ENCODE measurements at regions not wholly inside any gene's neighbourhood (a gene's known extent, or its start where the extent isn't known, plus 50 kb on each side); places are given as distances from the start of the nearest gene placed in this dataset.
"Not testable (repeated sequence)": the region's sequence is repeated elsewhere in the genome, so short reads cannot be mapped to it uniquely, and the experiment has no call there.

DNA sequence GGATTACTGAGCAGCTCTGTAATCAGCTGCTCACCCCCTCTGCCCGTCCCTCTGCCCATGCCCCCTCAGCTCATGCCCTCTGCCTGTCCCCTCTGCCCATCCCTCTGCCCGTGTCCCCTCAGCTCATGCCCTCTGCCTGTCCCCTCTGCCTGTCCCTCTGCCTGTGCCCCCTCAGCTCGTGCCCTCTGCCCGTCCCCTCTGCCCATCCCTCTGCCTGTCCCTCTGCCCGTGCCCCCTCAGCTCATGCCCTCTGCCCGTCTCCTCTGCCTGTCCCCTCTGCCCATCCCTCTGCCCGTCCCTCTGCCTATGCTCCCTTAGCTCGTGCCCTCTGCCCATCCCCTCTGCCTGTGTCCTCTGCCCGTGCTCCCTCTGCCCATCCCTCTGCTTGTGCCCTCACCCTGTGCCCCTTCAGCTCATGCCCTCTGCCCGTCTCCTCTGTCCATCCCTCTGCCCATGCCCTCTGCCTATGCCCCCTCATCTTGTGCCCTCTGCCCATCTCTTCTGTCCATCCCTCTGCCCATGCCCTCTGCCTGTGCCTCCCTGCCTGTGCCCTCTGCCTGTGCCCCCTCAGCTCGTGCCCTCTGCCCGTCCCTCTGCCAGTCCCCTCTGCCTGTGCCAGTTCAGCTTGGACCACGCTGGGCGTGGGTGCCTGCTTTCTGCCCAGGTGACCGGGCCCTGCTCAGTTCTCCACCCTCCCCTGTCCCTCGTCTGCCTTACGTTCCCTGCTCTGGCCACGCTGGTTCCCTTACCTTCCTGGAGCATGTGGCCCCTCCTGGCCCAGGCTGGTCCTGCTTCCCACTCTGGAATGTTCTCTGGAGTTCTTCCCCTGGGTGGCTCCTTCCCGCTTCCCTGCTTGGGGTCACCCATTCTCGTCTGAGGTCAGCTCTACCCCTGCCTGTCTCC, 97.6 kb downstream of the NPIPB11 start:
- Histone ChIP-seq H3K27me3 (no peaks in the 10 kb centered on the region), H3K4me1 (no peaks in the 10 kb centered on the region), H3K4me3 (no peak overlapping the region), H3K36me3 (no peaks in the 10 kb centered on the region), H3K27ac (no peak overlapping the region), H3K9me3 (no peaks in the 10 kb centered on the region)
- TF ChIP-seq POLR2AphosphoS5 (IDR thresholded peaks at IDR 0.05) (no peak), EP300 (IDR thresholded peaks at IDR 0.05) (no peak), POLR2A (IDR thresholded peaks at IDR 0.05) (no peak)
- TF ChIP-seq, protein P1, sequence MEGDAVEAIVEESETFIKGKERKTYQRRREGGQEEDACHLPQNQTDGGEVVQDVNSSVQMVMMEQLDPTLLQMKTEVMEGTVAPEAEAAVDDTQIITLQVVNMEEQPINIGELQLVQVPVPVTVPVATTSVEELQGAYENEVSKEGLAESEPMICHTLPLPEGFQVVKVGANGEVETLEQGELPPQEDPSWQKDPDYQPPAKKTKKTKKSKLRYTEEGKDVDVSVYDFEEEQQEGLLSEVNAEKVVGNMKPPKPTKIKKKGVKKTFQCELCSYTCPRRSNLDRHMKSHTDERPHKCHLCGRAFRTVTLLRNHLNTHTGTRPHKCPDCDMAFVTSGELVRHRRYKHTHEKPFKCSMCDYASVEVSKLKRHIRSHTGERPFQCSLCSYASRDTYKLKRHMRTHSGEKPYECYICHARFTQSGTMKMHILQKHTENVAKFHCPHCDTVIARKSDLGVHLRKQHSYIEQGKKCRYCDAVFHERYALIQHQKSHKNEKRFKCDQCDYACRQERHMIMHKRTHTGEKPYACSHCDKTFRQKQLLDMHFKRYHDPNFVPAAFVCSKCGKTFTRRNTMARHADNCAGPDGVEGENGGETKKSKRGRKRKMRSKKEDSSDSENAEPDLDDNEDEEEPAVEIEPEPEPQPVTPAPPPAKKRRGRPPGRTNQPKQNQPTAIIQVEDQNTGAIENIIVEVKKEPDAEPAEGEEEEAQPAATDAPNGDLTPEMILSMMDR (IDR thresholded peaks at IDR 0.05): no peak
- 92% methylated on average over 20 of the region's 20 CpGs for WGBS
- no peak for DNase-seq (ENCODE audit: low spot score in 2 of 2)

DNA sequence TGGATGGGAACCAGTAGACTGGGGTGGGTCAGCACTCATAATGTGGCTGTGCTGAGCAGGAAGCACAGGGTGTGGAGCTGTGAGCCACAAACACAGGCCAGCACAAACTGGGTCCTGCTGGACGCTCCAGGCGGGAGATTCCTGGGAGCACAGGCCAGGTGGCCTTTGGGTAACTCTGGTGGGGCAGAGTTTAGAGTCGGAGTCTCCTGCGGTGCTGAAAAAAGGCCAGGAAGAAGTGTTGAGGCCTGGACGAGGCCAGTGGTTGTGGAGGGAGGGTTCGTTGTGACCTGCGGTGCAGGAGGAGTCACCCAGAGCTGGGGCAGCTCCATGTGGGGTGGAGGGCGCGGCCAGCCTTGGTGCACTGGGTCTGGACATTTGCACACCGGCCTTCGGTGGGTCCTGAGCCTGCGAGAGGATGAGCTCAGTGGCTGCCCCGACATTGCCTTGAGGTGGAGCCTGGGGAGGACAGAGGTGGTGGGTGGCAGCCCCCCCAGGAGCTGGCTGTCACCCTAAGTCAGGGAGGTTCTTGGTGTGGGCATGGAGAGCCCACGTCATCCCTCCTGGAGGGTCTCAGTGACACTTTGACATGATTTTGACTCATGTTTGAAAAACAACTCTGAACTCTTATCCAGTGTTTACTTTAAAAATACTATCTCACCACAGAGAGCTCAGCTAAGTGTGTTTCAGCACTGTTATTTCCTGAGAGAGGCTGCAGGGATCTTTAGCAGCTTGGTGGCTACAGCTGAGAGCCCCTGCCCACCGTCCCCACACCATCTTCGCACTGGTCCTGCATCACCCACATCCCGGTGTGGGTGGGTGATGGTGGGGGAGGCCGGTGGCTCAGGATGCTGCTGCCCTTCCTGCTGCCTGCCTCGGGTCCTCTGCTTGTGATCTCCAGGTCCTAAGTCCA, 98.7 kb downstream of the NPIPB11 start:
- Histone ChIP-seq H3K4me3 (no peak overlapping the region), H3K36me3 (no peaks in the 10 kb centered on the region), H3K27ac (no peak overlapping the region), H3K27me3 (no peaks in the 10 kb centered on the region), H3K9me3 (no peaks in the 10 kb centered on the region), H3K4me1 (no peaks in the 10 kb centered on the region)
- TF ChIP-seq, protein P1 (IDR thresholded peaks at IDR 0.05): no peak
- TF ChIP-seq EP300 (IDR thresholded peaks at IDR 0.05) (no peak), POLR2A (IDR thresholded peaks at IDR 0.05) (no peak), POLR2AphosphoS5 (IDR thresholded peaks at IDR 0.05) (no peak)
- WGBS: 90% methylated on average over 14 of the region's 19 CpGs
- no peak for DNase-seq (ENCODE audit: low spot score in 2 of 2)

DNA sequence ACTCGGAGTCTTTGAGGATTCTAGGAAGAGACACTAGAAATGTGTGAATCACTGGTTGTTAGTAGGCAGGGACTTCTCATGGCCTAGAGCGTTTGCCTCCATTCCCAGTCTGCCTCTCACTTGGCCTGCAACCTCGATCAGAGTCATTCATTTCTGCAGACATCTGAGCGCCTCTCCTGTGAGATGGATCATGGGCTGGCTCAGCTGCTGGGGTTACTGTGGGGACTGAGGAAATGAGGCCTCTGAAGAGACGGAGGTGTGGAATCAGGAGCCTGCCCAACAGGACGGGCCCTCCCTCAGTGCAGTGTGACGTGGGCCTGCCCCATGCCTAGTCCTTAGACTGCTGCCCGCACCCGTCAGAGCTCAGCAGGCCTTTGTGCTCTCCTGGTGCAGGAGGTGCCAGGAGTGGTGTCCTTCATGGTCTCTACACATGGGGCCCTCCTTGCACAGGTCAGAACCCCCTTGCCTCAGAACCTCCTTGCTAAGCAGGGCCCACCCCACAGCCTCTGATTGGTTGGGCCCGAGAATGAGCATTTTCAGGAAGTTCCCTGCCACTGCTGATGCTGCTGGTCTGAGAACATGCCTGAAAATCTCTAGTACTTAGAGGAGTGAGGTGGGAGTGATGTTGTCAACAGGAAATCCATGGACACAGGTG, 99.4 kb downstream of the NPIPB11 start:
- Histone ChIP-seq H3K27me3 (no peaks in the 10 kb centered on the region), H3K36me3 (no peaks in the 10 kb centered on the region), H3K9me3 (no peaks in the 10 kb centered on the region), H3K4me1 (no peaks in the 10 kb centered on the region), H3K4me3 (no peak overlapping the region), H3K27ac (no peak overlapping the region)
- no peak for DNase-seq (ENCODE audit: low spot score in 2 of 2)
- TF ChIP-seq, protein P1 (IDR thresholded peaks at IDR 0.05): no peak
- no peak for TF ChIP-seq POLR2AphosphoS5 (IDR thresholded peaks at IDR 0.05)
- no peak for TF ChIP-seq EP300 (IDR thresholded peaks at IDR 0.05)
- no peak for TF ChIP-seq POLR2A (IDR thresholded peaks at IDR 0.05)
- 74% methylated on average over 10 of the region's 10 CpGs for WGBS

DNA sequence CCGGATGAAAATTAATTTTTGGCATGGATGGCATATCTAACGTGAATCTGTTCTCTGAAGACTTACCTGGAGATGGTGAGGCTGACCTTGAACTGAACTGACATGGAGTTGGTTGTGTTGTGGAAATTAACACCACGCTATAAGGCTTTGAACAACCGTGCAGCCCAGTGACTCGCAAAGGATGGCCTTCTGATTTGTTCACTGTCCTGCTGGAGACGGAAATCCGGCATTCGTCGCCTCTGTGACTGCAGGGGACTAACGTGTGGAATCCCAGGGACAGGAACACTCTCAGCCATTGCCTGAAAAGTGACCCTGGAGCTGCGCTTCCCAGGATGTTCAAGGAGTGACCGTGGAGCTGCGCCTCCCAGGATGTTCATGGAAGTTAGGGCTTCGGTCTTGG, 100.3 kb downstream of the NPIPB11 start:
- no peaks in the 10 kb centered on the region for H3K4me1 ChIP-seq
- H3K27ac ChIP-seq: no peak overlapping the region
- no peaks in the 10 kb centered on the region for H3K36me3 ChIP-seq
- H3K4me3 ChIP-seq: no peak overlapping the region
- no peak for TF ChIP-seq POLR2A (IDR thresholded peaks at IDR 0.05)
- no peak for TF ChIP-seq EP300 (IDR thresholded peaks at IDR 0.05)
- H3K27me3 ChIP-seq: no peaks in the 10 kb centered on the region
- WGBS: 93% methylated on average over 14 of the region's 14 CpGs
- no peaks in the 10 kb centered on the region for H3K9me3 ChIP-seq
- DNase-seq (ENCODE audit: low spot score in 2 of 2): no peak

DNA sequence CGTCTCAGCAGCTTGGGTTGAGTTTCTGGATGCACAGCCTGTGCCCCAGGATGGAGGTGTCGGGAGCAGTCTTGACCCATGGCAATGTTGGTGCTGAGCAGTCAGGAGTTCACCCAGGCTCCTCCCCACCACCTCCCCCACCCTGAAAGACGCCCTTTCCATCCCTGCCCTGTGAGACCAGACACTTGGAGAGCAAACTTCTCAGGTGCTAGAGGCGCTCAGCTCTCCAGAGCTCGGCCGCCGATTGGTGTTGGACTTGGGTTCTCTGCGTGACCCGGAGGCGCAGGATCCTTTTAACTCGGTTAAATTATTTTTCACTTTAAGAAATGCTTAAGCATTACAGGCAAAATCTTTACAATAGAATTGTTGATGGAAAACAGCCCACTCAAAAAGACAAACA, 101.5 kb downstream of the NPIPB11 start:
- peaks cover 11% of the 10 kb centered on the region for H3K4me1 ChIP-seq
- WGBS: 96% methylated on average over 11 of the region's 11 CpGs
- H3K9me3 ChIP-seq; H3K27me3 ChIP-seq; H3K4me3 ChIP-seq; H3K36me3 ChIP-seq; H3K27ac ChIP-seq; DNase-seq (ENCODE audit: low spot score in 2 of 2): not testable (repeated sequence)

Measured in suprapubic skin (tissue), 4 donors.